Caco-2 (cell line): ENCODE measurements at regions not wholly inside any gene's neighbourhood (a gene's known extent, or its start where the extent isn't known, plus 50 kb on each side); places are given as distances from the start of the nearest gene placed in this dataset.

Experiments
- BruUV-seq: library from RNA; stranded (reverse); fragments of 400-500 nt; replicated peaks from 2 replicates; lab custom pipeline; 2021; lab: Mats Ljungman, UMichigan
- CTCF ChIA-PET: fragments of 300-600 bp; sonication (Branson Sonifier 250); formaldehyde crosslinking; loops from one replicate; lab custom pipeline; 2022; ENCODE audit warnings: antibody characterized with exemption; lab: Charles Lee
- POLR2A ChIA-PET: fragments of 300-600 bp; sonication (Branson Sonifier 250); formaldehyde crosslinking; loops from one replicate; lab custom pipeline; 2022; ENCODE audit warnings: antibody characterized with exemption; lab: Charles Lee
- DNase-seq, 2 experiments: peaks; one replicate each; pipeline versions ENCODE4 v3.0.0 to v3.0.0-alpha.2; 2020 to 2022
- H3K27me3 ChIP-seq: replicated peaks from 2 replicates; pipeline ENCODE4 v1.6.0; 2011; ENCODE audit warnings: low read length; ENCODE audit not compliant: control insufficient read depth, insufficient read depth
- H3K36me3 ChIP-seq: 2 replicates; pipeline ENCODE4 v1.5.1; 2011; ENCODE audit warnings: low read length; ENCODE audit not compliant: control insufficient read depth, insufficient read depth
- H3K4me1 ChIP-seq: fragments of 250-450 bp; sonication (Bioruptor Pico); 2 replicates; pipeline ENCODE4 v1.5.1; 2020; ENCODE audit warnings: mild to moderate bottlenecking
- H3K4me3 ChIP-seq: 2 replicates; pipeline ENCODE4 v1.5.1; 2011; ENCODE audit warnings: low read depth, mild to moderate bottlenecking, control low read depth, low read length
- H3K9me3 ChIP-seq: fragments of 250-450 bp; sonication (Bioruptor Pico); 2 replicates; pipeline ENCODE4 v1.5.1; 2020; ENCODE audit warnings: mild to moderate bottlenecking, moderate library complexity
- H3K27ac Mint-ChIP-seq: one replicate; pipeline ENCODE4 v1.8.0; 2022; ENCODE audit warnings: mixed read lengths; ENCODE audit not compliant: unreplicated experiment
- H3K27me3 Mint-ChIP-seq: one replicate; pipeline ENCODE4 v1.8.0; 2022; ENCODE audit warnings: mixed read lengths; ENCODE audit not compliant: insufficient read depth, unreplicated experiment
- H3K36me3 Mint-ChIP-seq: one replicate; pipeline ENCODE4 v1.8.0; 2022; ENCODE audit warnings: mild to moderate bottlenecking, mixed read lengths; ENCODE audit not compliant: insufficient read depth, unreplicated experiment
- H3K4me1 Mint-ChIP-seq: one replicate; pipeline ENCODE4 v1.8.0; 2022; ENCODE audit warnings: low read depth, mixed read lengths; ENCODE audit not compliant: unreplicated experiment
- H3K4me3 Mint-ChIP-seq: one replicate; pipeline ENCODE4 v1.8.0; 2022; ENCODE audit warnings: mild to moderate bottlenecking, moderate library complexity, mixed read lengths; ENCODE audit not compliant: unreplicated experiment
- H3K9me3 Mint-ChIP-seq: one replicate; pipeline ENCODE4 v1.8.0; 2022; ENCODE audit warnings: mixed read lengths; ENCODE audit not compliant: unreplicated experiment
- intact Hi-C: fragments of 100-400 bp; cut with micrococcal nuclease; formaldehyde crosslinking; loops from one replicate; pipeline ENCODE4 v1.10.0; 2022; ENCODE audit not compliant: unreplicated experiment
- TF ChIP-seq, protein P1 (sequence below), 2 experiments: fragments of 200-600 bp in 1 of 2; IDR thresholded peaks; 1 replicate in 1 of 2; 2 replicates in 1 of 2; pipeline versions ENCODE4 v1.5.1 to v1.8.0; 2011 to 2022; ENCODE audit warnings: antibody characterized with exemption in 1 of 2, control low read depth in 1 of 2, inconsistent platforms in 1 of 2, low read depth in 1 of 2, low read length in 1 of 2, mild to moderate bottlenecking in 1 of 2, moderate library complexity in 1 of 2; ENCODE audit not compliant: insufficient read depth in 1 of 2, severe bottlenecking in 1 of 2, unreplicated experiment in 1 of 2

GRCh38 chr16:7227229-7227721 lies 105.4 kb upstream of the RBFOX1 start:
- DNase-seq = peak in 1 of 2 experiments; percentile 2
- H3K4me1 ChIP-seq = no peaks in the 10 kb centered on the region
- H3K9me3 Mint-ChIP-seq = no peaks in the 10 kb centered on the region
- H3K27me3 ChIP-seq = no peaks in the 10 kb centered on the region
- no peaks in the 10 kb centered on the region for H3K36me3 Mint-ChIP-seq
- TF ChIP-seq, protein P1, sequence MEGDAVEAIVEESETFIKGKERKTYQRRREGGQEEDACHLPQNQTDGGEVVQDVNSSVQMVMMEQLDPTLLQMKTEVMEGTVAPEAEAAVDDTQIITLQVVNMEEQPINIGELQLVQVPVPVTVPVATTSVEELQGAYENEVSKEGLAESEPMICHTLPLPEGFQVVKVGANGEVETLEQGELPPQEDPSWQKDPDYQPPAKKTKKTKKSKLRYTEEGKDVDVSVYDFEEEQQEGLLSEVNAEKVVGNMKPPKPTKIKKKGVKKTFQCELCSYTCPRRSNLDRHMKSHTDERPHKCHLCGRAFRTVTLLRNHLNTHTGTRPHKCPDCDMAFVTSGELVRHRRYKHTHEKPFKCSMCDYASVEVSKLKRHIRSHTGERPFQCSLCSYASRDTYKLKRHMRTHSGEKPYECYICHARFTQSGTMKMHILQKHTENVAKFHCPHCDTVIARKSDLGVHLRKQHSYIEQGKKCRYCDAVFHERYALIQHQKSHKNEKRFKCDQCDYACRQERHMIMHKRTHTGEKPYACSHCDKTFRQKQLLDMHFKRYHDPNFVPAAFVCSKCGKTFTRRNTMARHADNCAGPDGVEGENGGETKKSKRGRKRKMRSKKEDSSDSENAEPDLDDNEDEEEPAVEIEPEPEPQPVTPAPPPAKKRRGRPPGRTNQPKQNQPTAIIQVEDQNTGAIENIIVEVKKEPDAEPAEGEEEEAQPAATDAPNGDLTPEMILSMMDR (IDR thresholded peaks at IDR 0.05; ENCODE audit: insufficient read depth in 1 of 2, low read depth in 1 of 2, low read length in 1 of 2, severe bottlenecking in 1 of 2, unreplicated experiment in 1 of 2) = no peak
- no peaks in the 10 kb centered on the region for H3K9me3 ChIP-seq
- H3K4me3 ChIP-seq = no peak overlapping the region
- CTCF ChIA-PET = no interaction called here
- intact Hi-C loops = no loop called here
- H3K4me1 Mint-ChIP-seq = peaks cover 7% of the 10 kb centered on the region
- peaks cover 6% of the 10 kb centered on the region for H3K27me3 Mint-ChIP-seq
- no peaks in the 10 kb centered on the region for H3K36me3 ChIP-seq
- H3K4me3 Mint-ChIP-seq = peak overlapping the region; percentile 39
- POLR2A ChIA-PET = no interaction called here
- H3K27ac Mint-ChIP-seq = no peak overlapping the region
- BruUV-seq = no TSS peak

- no TSS peak for BruUV-seq
- Mint-ChIP-seq H3K9me3 (no peaks in the 10 kb centered on the region), H3K4me3 (no peak overlapping the region), H3K4me1 (no peaks in the 10 kb centered on the region), H3K27ac (no peak overlapping the region), H3K36me3 (no peaks in the 10 kb centered on the region), H3K27me3 (peaks cover 4% of the 10 kb centered on the region)
- intact Hi-C loops = no loop called here
- Histone ChIP-seq H3K4me3 (no peak overlapping the region), H3K27me3 (no peaks in the 10 kb centered on the region), H3K4me1 (no peaks in the 10 kb centered on the region), H3K36me3 (no peaks in the 10 kb centered on the region), H3K9me3 (no peaks in the 10 kb centered on the region)
- POLR2A ChIA-PET = no interaction called here
- TF ChIP-seq, protein P1 (IDR thresholded peaks at IDR 0.05; ENCODE audit: insufficient read depth in 1 of 2, low read depth in 1 of 2, low read length in 1 of 2, severe bottlenecking in 1 of 2, unreplicated experiment in 1 of 2) = no peak
- no peak for DNase-seq
- CTCF ChIA-PET = no interaction called here
Observed at GRCh38 chr16:7221157-7221556, 111.5 kb upstream of the RBFOX1 start.

DNA sequence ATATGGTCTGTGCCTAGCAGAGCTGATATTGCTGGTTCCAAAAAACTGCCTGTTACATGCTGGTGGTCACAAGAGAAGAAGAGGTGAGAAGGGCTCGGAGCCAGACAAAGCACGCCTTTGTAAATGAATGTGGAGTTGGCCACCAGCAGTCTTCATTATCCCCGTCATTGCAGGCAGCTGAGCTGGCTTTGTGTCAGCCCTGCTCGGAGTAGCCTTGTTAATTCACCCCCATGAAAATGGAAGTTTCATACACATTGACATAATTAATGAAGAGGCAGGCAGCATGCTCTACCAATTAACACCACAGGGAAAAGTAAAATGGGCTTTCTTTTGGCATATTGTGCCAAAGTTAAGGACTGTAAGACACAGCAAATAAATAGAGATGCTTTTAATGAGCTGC lies 113.7 kb upstream of the RBFOX1 start:
- H3K36me3 ChIP-seq = no peaks in the 10 kb centered on the region
- BruUV-seq = no TSS peak
- no peaks in the 10 kb centered on the region for H3K27me3 ChIP-seq
- no peak overlapping the region for H3K4me3 ChIP-seq
- intact Hi-C loops = no loop called here
- DNase-seq = no peak
- Mint-ChIP-seq H3K36me3 (no peaks in the 10 kb centered on the region), H3K27me3 (peaks cover 7% of the 10 kb centered on the region), H3K9me3 (no peaks in the 10 kb centered on the region), H3K4me1 (no peaks in the 10 kb centered on the region), H3K4me3 (no peak overlapping the region), H3K27ac (no peak overlapping the region)
- no peaks in the 10 kb centered on the region for H3K9me3 ChIP-seq
- TF ChIP-seq, protein P1 (IDR thresholded peaks at IDR 0.05; ENCODE audit: insufficient read depth in 1 of 2, low read depth in 1 of 2, low read length in 1 of 2, severe bottlenecking in 1 of 2, unreplicated experiment in 1 of 2) = no peak
- ChIA-PET CTCF (no interaction called here), POLR2A (no interaction called here)
- no peaks in the 10 kb centered on the region for H3K4me1 ChIP-seq
